Stimulated activated CD8-positive, alpha-beta memory T cell treated with anti-CD3 and anti-CD28 coated beads, Interleukin-7, amount 100 ng/mL, for 1 hour (primary cell): ENCODE measurements at regions not wholly inside any gene's neighbourhood (a gene's known extent, or its start where the extent isn't known, plus 50 kb on each side); places are given as distances from the start of the nearest gene placed in this dataset.

Source experiments
- DNase-seq, 2 donors: peaks; one replicate each; pipeline ENCODE4 v3.0.0-alpha.2; 2020; ENCODE audit warnings: low read depth in 2 of 2

DNA sequence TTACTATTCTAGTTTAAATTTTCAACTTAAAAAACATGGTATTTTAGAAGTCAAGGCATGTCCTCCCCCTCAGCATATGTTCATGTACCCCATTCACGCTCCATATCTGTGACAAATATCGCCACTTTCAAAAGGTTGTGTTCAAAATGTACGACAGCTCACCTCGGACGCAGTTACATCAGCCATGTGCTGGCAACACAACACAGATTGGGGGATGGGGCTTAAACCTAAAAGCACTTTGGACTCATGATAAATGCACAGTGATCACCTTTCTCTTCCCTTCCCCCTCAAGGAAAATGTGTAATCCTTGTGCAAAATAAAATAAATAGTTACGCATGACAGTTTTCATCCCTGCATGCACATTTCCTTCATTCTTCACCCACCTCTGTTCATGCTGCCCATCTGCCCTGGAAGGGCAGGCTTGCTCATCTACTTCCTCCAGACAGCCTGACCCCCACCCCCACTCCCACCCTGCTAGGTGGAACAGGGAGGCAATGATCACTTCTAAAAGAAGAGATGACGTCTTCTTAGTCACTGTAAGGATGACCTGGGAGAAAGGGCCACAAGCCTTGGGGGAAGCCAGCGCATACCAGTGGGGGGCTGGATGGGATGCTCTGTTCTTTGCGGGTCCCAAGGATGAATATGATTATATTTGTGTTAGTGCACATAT lies 271.4 kb upstream of the SEMA6D start:
- DNase-seq = no peak

GRCh38 chr15:47460795-47461573 lies 256.3 kb upstream of the SEMA6D start:
- no peak for DNase-seq

- DNase-seq = no peak
These were observed 255.6 kb upstream of the SEMA6D start for GRCh38 chr15:47461652-47462141.

DNA sequence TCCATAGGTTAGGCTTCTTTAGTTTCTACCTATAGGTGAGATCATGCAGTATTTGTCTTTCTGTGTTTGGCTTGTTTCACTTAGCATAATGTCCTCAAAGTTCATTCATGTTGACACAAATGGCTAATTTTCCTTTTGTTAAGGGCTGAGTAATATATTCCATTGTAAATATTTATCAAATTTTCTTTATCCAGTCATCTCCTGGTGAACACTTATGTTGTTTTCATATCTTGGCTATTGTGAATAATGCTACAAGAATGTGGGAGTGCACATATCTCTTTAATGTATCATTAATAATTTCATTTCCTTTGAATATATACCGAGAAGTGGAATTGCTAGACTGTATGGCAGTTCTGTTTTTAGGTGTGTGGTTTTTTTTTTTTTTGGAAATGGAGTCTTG lies 250.9 kb upstream of the SEMA6D start:
- DNase-seq = no peak

DNA sequence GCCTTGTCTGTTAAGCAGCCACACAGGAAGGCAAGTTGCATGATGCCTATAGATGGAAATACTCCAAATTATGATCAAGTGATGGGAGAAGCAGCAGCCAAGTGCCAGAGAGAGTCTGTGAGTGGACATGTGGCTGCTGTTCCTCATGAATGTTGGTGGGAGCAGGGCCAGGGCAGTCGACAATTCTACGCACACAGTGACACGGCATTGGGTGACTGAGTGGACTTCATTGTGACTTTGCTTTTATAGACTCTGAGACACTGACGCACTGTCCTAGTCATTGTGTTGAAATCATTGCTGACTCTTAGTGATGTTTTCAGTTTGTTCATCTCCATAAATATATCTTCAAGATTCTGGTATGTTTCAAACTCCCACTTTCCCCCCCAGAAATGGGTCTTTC lies 246.3 kb upstream of the SEMA6D start:
- no peak for DNase-seq

- DNase-seq = no peak
These were observed 244.1 kb upstream of the SEMA6D start for GRCh38 chr15:47473106-47473725.

DNA sequence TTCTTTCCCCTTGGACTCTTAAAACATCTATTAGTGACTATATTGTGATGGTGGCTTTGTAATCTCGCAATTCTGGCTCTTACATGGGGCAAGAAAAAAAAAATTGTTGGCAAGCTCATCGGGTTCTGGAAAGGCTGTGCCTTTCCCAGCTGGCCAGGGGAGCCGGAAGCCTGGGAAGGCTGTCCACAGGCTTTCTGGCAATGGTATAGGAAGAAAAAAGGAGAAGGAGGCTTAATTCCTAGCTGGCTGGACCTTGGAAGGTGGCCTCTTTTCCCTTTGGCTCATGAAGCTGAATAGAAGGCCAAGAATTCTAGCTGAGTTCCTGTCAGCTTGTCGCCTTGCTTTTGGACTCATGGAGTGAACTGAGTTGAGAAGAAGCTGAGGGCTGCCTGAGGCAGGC lies 243.5 kb upstream of the SEMA6D start:
- no peak for DNase-seq

DNA sequence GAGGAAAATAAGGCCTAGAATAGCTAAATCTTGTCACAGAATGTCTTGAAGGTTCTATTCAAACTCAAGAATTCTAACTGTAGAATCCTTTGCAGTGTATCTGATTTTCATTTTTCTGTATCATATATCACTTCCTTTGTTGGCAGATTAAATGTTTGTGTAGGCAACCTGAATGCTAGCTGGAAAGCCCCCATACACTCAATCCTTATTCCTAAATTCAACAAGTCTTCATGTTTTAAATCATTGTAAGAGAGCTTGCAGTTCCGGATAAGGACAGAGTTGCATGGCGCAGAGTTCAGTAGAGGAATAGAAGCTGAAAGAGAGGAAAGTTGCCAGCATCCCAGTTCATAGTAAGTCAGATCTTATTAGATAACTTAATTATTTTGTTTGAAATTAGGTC lies 242.0 kb upstream of the SEMA6D start:
- DNase-seq = no peak

DNA sequence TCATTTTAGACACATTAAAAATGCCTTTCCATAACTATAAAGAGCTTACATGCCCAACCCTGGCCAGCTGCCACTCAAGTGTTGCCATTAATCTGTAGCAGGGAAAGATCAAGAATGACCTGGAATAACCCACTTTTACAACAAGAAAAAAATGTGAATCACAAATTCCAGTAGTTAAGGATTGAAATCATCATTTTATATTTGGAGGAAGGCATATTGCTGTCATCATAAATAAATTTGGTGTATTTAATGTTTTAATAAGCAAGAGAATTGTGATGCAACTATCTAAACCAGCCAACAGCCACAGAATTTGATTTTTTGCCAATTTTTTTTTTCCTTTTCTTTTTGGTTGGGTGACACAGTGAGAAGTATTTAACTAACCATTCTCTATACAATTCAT lies 240.0 kb upstream of the SEMA6D start:
- DNase-seq = no peak

DNA sequence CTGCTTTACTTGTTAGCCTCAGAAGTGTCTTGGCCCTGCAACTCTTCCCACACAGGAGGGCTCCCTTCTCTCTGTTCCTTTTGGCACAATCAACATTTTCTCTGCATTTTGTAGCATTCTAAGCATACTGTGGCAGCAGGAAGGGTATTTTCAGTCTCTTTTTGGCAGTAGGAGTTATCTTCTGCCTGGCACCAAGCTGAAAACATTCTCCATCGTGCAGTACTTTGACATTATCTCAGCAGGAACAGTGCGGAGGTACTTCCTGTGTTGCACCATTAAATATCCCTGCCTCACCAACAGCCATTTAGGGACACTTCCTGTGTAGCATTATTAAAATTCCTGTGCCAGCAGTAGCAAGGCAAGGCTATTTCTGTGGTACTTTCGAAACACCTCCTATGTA lies 233.2 kb upstream of the SEMA6D start:
- no peak for DNase-seq

GRCh38 chr15:47484997-47485396 lies 232.3 kb upstream of the SEMA6D start:
- DNase-seq = no peak

DNA sequence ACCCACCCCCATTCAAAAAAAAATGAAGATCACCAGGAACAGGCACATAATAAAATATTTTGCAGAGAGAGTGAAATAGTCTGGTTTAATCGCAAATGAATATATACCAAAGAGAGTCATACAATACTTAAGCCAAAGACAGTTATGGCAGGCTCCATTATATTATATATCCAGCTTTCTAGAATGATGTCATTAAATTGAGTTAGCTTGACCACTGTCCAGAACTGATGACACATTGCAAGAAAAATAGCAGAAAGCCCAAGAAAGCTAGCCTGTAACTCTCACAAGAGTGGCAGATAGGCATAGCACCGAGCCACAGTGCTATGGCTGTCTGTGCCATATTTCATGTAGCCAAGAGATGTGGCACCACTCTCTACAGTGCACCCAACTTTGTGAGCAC lies 231.9 kb upstream of the SEMA6D start:
- no peak for DNase-seq

GRCh38 chr15:47486040-47486439 lies 231.3 kb upstream of the SEMA6D start:
- DNase-seq = no peak

- no peak for DNase-seq
These were observed 225.1 kb upstream of the SEMA6D start for GRCh38 chr15:47492195-47492594.

- no peak for DNase-seq
These were observed 223.7 kb upstream of the SEMA6D start for GRCh38 chr15:47493357-47494247.

- DNase-seq = no peak
These were observed 220.7 kb upstream of the SEMA6D start for GRCh38 chr15:47496343-47497185.

DNA sequence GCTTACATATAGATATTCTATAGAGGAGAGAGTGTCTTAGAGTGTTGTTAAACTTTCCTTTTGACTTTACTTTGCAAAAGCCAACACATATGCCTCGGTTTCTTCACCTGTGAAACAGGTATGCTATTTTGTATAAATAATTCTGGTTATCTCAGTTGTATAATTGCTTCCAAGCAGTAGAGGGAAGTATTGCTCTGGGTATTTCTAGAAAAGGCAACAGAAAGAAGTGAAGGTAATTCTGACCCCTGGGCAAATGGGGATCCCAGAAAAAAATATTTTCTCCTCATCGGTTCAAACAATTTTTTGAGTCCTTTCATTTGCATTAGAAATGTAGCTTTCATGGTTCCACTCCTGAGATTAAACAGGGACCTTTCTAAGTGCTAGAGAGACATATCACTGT lies 216.5 kb upstream of the SEMA6D start:
- no peak for DNase-seq

DNA sequence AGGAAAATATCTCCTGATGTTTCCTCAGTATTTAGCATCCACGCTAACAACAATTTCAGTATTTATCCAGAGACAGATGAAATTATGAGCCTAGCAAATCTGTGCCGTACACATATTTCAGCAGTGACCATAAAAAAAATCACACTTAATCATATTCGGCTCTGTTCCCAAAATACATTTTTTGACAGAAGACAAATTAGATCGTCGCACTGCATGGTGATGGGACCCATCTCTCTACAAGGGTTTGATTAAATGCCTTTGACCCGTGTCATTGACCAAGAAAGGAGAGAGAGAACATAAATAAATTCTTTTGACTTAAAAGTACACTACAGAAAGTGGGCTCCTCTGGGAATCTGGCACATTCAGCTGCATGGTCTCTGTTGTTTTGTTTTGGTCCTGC lies 215.3 kb upstream of the SEMA6D start:
- no peak for DNase-seq

DNA sequence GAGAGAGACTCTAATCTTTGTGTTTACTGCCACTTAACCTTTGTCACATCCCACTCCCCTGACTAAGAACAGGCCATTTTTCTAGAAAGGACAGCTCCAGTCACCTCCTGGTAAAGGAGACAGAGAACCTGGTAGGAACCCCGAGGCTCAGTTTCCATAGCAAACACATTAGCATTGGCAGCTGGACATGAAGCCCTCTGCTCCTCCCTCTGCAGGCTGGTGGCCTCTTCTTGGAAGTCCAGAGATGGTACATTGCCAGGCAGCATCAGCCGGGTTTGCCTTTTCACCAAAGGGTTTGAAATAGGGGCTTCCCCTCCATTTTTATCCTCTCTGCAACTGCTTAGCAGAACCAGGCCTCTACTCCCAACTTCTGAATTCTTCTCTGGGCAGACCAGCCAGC lies 213.4 kb upstream of the SEMA6D start:
- no peak for DNase-seq

DNA sequence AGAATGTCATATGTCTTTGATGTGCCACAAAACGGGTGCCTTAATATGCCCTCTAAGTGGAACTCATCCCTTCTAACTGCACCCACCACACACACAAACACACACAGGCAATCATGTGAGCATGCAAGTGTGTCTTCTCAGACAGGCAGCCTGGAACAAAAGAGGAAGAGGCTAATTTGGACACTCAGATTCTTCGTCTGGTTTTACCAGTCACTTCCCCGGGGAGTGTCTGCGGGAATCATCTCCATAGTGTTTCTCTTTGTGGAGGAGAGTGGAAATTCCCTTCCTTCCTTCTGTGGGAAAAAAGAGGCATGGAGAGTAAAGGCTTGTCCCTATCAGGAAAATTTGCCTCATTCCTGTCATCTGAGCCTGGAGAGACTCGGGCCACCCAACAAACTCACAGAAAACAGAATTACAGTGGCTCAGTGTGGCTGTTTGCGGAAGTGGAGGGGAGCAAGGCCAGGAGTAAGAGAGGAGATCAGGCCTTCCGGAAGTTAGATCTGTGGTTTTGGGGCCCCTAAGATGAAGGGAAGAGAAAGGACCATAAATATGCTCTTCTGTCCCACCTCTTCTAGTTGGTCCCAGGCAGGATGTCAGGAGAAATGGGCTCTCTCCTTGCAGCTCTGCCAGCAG lies 212.6 kb upstream of the SEMA6D start:
- DNase-seq = no peak
